Suprapubic skin (tissue), 4 donors: ENCODE measurements at regions not wholly inside any gene's neighbourhood (a gene's known extent, or its start where the extent isn't known, plus 50 kb on each side); places are given as distances from the start of the nearest gene placed in this dataset.
"Not testable (repeated sequence)": the region's sequence is repeated elsewhere in the genome, so short reads cannot be mapped to it uniquely, and the experiment has no call there.

Source experiments
- DNase-seq, 2 donors: peaks; one replicate each; pipeline ENCODE4 v3.0.0-alpha.2; 2019; ENCODE audit warnings: low spot score in 2 of 2
- H3K27ac ChIP-seq: fragments of 200-600 bp; sonication (generic); one replicate; pipeline ENCODE4 v1.5.1; 2019
- H3K27me3 ChIP-seq: fragments of 200-600 bp; sonication (generic); one replicate; pipeline ENCODE4 v1.5.1; 2019
- H3K36me3 ChIP-seq: fragments of 200-600 bp; sonication (generic); one replicate; pipeline ENCODE4 v1.5.1; 2019
- H3K4me1 ChIP-seq: fragments of 200-600 bp; sonication (generic); one replicate; pipeline ENCODE4 v1.5.1; 2019
- H3K4me3 ChIP-seq: fragments of 200-600 bp; sonication (generic); one replicate; pipeline ENCODE4 v1.5.1; 2019; ENCODE audit warnings: mild to moderate bottlenecking
- H3K9me3 ChIP-seq: fragments of 200-600 bp; sonication (generic); one replicate; pipeline ENCODE4 v1.5.1; 2019
- CTCF ChIP-seq, 2 donors: fragments of 200-600 bp in 1 of 2; fragments of 450-650 bp in 1 of 2; sonication (generic) in 1 of 2; IDR thresholded peaks; one replicate each; pipeline ENCODE4 v1.5.1; 2016 to 2019; ENCODE audit warnings: antibody characterized with exemption in 2 of 2, mild to moderate bottlenecking in 1 of 2, moderate library complexity in 1 of 2
- EP300 ChIP-seq: sonication (generic); formaldehyde crosslinking; IDR thresholded peaks from one replicate; pipeline ENCODE4 v1.6.1; 2017; ENCODE audit warnings: antibody characterized with exemption
- POLR2A ChIP-seq, 2 donors: fragments of 450-650 bp; IDR thresholded peaks; one replicate each; pipeline ENCODE4 v1.6.1; 2017; ENCODE audit warnings: antibody characterized with exemption in 2 of 2, mild to moderate bottlenecking in 2 of 2, moderate library complexity in 2 of 2
- POLR2AphosphoS5 ChIP-seq, 3 donors: sonication (generic); formaldehyde crosslinking; IDR thresholded peaks; one replicate each; pipeline ENCODE4 v1.6.1; 2017; ENCODE audit warnings: antibody characterized with exemption in 3 of 3
- WGBS: methylation state at CpG from one replicate; pipeline ENCODE4 v1.1.5; 2018; 5-methylcytosine and 5-hydroxymethylcytosine counted together

- no peak overlapping the region for H3K27ac ChIP-seq
- WGBS: 53% methylated on average over 3 of the region's 3 CpGs
- DNase-seq: no peak
Observed at GRCh38 chr16:80894091-80894490, 89.7 kb upstream of the CDYL2 start.

GRCh38 chr16:80893686-80894085 is 89.3 kb upstream of the CDYL2 start:
- no peak for DNase-seq
- 87% methylated on average over 6 of the region's 6 CpGs for WGBS
- H3K36me3 ChIP-seq: no peaks in the 10 kb centered on the region
- no peaks in the 10 kb centered on the region for H3K4me1 ChIP-seq
- no peak overlapping the region for H3K4me3 ChIP-seq
- TF ChIP-seq EP300 (no peak), POLR2AphosphoS5 (IDR thresholded peaks at IDR 0.05) (no peak), POLR2A (IDR thresholded peaks at IDR 0.05) (no peak), CTCF (IDR thresholded peaks at IDR 0.05) (no peak)
- H3K9me3 ChIP-seq: no peaks in the 10 kb centered on the region
- no peaks in the 10 kb centered on the region for H3K27me3 ChIP-seq
- H3K27ac ChIP-seq: no peak overlapping the region

More at GRCh38 chr16:80894091-80894490, 89.7 kb upstream of the CDYL2 start:
- H3K4me3 ChIP-seq: no peak overlapping the region
- H3K27me3 ChIP-seq: no peaks in the 10 kb centered on the region
- no peaks in the 10 kb centered on the region for H3K36me3 ChIP-seq
- TF ChIP-seq POLR2AphosphoS5 (IDR thresholded peaks at IDR 0.05) (no peak), CTCF (IDR thresholded peaks at IDR 0.05) (no peak), EP300 (no peak), POLR2A (IDR thresholded peaks at IDR 0.05) (no peak)
- H3K4me1 ChIP-seq: no peaks in the 10 kb centered on the region
- no peaks in the 10 kb centered on the region for H3K9me3 ChIP-seq

- not testable (repeated sequence) for DNase-seq, H3K4me1 ChIP-seq, H3K36me3 ChIP-seq, H3K4me3 ChIP-seq, H3K27me3 ChIP-seq, H3K9me3 ChIP-seq, H3K27ac ChIP-seq
- WGBS: 89% methylated on average over 10 of the region's 10 CpGs
Observed at GRCh38 chr16:80892395-80892794, 88.0 kb upstream of the CDYL2 start.

- WGBS: 85% methylated on average over 4 of the region's 4 CpGs
- H3K27ac ChIP-seq: no peak overlapping the region
- H3K36me3 ChIP-seq: no peaks in the 10 kb centered on the region
- TF ChIP-seq POLR2AphosphoS5 (IDR thresholded peaks at IDR 0.05) (no peak), EP300 (no peak), CTCF (IDR thresholded peaks at IDR 0.05) (no peak), POLR2A (IDR thresholded peaks at IDR 0.05) (no peak)
- no peak overlapping the region for H3K4me3 ChIP-seq
- no peaks in the 10 kb centered on the region for H3K9me3 ChIP-seq
- H3K4me1 ChIP-seq: no peaks in the 10 kb centered on the region
- peaks cover 3% of the 10 kb centered on the region for H3K27me3 ChIP-seq
- no peak for DNase-seq
Observed at GRCh38 chr16:80889779-80890359, 85.5 kb upstream of the CDYL2 start.

GRCh38 chr16:80887062-80887461 is 82.7 kb upstream of the CDYL2 start:
- TF ChIP-seq POLR2A (IDR thresholded peaks at IDR 0.05): no peak
- TF ChIP-seq CTCF (IDR thresholded peaks at IDR 0.05): no peak
- TF ChIP-seq EP300: no peak
- no peak for TF ChIP-seq POLR2AphosphoS5 (IDR thresholded peaks at IDR 0.05)
- H3K27ac ChIP-seq: no peak overlapping the region
- WGBS: 81% methylated on average over 3 of the region's 3 CpGs
- H3K36me3 ChIP-seq: no peaks in the 10 kb centered on the region
- peaks cover 16% of the 10 kb centered on the region for H3K27me3 ChIP-seq
- H3K4me1 ChIP-seq: no peaks in the 10 kb centered on the region
- no peak overlapping the region for H3K4me3 ChIP-seq
- H3K9me3 ChIP-seq: no peaks in the 10 kb centered on the region
- no peak for DNase-seq

- WGBS: 90% methylated on average over 5 of the region's 5 CpGs
- Histone ChIP-seq H3K4me1 (no peaks in the 10 kb centered on the region), H3K36me3 (no peaks in the 10 kb centered on the region), H3K27ac (no peak overlapping the region), H3K9me3 (no peaks in the 10 kb centered on the region), H3K4me3 (no peak overlapping the region), H3K27me3 (peaks cover 17% of the 10 kb centered on the region)
- TF ChIP-seq POLR2A (IDR thresholded peaks at IDR 0.05): no peak
- DNase-seq: no peak
Observed at GRCh38 chr16:80883816-80884215, 79.4 kb upstream of the CDYL2 start.
